ENCODE measurements at regions not wholly inside any gene's neighbourhood (a gene's known extent, or its start where the extent isn't known, plus 50 kb on each side); places are given as distances from the start of the nearest gene placed in this dataset.

DNA sequence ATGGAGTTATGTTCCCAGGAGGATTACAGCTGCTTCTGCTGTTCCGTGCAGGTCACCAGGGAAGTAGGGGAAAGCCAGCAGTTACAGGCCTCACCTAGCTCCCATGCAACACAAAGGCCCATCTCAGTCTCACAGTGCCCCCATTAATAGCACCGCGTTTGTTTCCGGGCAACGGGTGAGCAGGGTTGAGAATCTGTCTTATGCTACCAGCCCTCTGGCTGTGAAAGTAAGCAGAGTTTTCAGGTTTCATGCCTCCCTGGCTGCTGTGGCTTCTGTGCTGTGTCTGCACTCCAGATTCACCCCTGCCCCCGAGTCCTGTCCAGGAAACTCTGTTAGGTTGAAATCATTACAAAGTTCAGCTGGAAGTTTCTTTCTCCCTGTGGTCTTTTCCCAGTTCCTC, 254.4 kb upstream of the GPR149 start:
- TF ChIP-seq CTCF (IDR thresholded peaks at IDR 0.05) (no peak), POLR2A (IDR thresholded peaks at IDR 0.05) (no peak), EP300 (IDR thresholded peaks at IDR 0.05) (no peak)
